HG03575 (cell line): ENCODE measurements at regions not wholly inside any gene's neighbourhood (a gene's known extent, or its start where the extent isn't known, plus 50 kb on each side); places are given as distances from the start of the nearest gene placed in this dataset.

Source experiments
- ATAC-seq: cut with Tn5 transposase; IDR thresholded peaks from one replicate; pipeline ENCODE4 v1.9.1; 2021; ENCODE audit not compliant: unreplicated experiment, insufficient number of reproducible peaks, low FRiP score; ENCODE audit errors: extremely low read depth

DNA sequence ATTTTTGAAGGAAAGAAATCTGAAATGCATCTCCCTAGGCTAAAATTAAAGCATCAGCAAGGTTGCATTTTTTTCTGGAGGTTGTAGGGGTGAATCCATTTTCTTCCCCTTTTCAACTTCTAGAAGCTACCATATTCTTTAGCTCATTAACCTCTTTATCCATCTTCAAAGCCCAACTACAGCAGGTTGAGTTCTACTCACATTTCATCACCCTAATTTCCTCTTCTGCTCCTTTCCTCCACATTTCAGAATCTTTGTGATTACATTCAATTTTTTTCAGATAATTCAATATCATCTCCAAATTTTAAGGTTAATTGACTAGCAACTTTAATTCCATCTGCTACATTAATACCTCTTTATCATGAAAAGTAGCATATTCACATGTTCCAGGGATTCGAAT lies 2655.7 kb upstream of the PCDH20 start:
- no peak for ATAC-seq

DNA sequence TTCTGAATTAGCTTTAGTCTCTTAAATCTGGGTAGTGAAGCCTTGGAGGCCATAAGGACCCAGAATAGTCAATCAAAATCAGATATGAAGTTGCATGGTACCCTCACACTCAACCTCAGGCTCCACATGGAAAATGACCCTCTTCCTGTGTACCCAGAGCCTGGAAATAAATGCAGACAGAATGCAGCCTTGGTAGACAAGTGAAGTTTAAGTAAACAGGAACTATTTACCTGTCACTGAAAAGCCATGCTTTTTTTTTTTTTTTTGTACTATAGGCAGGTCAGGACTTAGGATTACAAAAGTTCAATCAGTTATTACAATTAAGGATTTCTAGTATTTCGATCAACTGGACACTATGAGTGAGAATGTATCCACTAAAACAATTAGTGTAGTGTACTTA lies 2654.2 kb upstream of the PCDH20 start:
- no peak for ATAC-seq

DNA sequence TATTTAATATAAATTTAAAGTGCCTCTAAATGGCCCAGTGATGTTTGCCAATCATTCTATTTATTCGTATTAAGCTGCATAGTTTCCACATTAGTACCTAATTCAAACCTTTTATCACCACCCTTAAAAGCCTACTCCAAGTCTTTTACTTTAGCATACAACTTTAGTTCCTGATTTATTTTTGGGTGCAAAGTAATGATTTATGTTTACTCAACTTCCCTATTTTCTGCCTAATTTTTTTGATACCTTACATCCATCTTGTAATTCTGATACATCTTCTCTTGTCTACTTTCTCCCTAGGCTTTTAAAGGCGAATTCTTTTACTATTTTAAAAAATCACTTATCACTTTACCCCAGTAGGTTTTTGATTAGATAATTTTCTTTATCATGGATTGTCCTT lies 2651.1 kb upstream of the PCDH20 start:
- ATAC-seq: no peak

DNA sequence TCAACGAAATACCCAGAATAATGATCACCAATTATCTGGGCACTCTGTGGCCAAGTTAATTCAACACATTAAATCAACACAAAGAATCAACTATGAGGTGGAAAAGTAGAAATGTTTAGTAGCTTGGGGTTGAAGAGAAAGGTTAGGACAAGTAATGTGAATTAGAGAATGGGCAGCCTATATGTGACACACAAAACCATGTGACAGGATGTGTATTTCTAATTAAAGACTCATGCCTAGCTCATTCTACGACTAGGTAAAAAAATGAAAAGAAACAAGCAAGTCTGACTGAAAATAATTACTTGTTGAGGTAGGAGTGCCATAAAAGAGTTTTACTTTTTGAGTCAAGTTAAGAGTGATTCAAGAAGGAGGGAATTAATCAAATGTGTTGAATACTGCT lies 2646.0 kb upstream of the PCDH20 start:
- ATAC-seq: no peak

DNA sequence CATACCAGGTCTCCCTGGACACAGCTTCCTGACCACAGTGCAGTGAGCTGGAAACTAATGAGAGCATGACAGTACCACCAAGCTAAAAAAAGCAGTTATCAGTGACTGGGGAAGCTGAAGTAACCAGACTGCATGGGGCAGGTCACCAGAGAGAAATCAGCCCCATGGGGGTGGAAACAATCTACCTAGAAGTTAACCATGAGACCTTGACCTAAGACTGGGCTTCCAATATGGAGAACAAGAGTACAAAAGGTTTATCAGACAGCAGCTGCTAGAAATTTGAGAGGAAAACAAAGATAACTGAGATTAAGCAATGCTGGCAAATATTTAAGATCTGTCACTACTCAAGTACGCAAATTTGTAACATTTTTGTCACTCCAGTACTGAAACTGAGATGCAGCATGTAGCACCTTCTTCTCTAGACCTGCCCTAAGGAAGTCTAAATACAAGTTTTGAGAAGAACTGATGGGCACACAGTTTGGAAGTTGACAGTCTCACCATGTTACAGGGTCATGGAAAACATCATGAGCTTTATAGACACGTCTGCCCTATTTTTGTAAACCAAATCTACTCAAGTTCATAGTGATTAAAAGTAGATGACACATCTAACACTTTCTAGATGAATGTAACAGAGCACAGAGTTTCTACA lies 2641.8 kb upstream of the PCDH20 start:
- ATAC-seq: no peak

DNA sequence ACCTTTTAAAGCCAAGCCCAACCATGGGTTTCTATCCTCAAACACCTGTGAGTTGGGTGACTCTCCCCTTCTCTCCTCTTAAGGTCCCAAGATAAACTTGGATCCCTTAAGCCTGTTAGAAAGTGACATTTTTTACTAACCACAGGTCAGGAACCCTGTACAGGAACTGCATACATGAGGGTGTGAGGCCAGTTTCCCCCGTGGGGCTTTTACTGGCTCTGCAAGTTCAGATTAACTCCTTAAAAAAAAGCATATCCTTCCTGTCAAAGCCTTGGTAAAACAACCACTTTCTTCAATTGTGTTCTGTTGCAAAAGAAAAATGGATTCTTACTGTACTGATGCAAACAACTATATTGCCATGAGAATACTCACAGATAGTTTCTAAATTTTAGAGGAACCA lies 2638.7 kb upstream of the PCDH20 start:
- ATAC-seq: no peak

DNA sequence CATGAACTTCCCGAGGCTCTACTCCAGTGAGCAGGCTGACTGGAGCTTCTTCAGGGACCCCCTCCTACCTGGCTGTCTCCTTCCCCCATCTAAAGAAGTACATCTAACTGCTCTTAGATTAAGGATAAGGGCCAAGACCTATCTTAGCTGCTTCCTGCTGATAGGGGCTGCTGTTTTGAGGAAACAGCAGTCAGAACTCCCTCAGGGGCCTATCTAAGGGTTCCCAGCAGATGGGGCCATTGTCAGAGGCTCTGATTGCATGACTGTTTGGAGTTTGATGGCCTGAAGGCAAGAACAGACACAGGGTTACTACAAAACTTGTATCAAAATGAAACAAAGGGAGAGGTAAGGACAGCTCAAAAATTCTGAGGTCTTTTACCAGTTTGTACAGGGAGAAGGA lies 2636.9 kb upstream of the PCDH20 start:
- no peak for ATAC-seq

DNA sequence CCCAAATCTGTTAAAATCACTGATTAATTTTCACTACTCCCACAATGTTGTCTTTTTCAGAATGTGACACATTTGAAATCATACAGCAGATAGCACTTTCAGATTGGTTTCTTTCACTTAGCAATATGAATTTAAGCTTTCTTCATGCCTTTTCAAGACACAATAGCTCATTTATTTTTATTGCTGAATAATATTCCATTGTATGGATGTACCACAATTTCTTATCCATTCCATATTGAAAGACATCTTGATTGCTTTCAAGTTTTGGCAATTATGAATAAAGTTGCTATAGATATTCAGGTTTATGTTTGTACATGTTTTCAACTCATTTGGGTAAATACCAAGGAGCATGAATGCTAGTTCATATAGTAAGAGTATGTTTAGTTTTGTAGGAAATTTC lies 2635.6 kb upstream of the PCDH20 start:
- ATAC-seq: no peak

DNA sequence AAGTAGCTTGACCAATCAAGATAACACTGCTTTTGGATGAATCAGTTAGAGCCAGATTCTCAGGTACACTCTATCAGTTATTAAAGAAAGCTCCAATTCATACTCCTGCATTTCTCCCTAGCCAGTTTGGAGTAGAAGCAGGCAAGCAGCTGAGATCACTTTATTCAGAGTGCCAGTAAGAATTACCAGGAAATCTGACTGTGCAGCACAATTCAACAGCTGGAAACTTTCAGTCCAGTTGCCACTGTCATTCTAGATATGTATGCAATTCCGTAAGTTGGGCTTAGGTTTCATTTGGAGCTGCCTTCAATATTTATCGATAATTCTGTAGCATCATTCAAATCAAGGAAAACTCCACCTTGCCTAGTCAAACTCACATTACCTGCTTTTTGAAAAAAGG lies 2625.6 kb upstream of the PCDH20 start:
- ATAC-seq: no peak

DNA sequence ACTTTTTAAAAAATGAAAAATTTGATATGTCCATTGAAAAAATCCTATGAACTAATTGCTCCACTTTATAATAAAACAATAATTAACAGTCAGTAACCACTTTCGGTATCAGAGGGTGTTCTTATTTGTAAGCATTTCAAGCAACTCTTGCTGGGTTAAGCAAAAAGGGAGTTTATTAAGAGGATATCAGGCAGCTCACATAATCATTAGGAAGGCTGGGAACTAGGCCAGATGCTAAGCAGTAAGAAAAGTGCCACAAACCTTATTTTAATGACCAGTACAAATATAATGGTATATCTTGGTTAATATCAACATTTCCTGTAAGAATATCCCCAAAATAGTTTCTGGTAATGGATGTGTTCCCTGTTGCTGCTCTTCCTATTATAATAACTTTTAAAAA lies 2618.3 kb upstream of the PCDH20 start:
- ATAC-seq: no peak

DNA sequence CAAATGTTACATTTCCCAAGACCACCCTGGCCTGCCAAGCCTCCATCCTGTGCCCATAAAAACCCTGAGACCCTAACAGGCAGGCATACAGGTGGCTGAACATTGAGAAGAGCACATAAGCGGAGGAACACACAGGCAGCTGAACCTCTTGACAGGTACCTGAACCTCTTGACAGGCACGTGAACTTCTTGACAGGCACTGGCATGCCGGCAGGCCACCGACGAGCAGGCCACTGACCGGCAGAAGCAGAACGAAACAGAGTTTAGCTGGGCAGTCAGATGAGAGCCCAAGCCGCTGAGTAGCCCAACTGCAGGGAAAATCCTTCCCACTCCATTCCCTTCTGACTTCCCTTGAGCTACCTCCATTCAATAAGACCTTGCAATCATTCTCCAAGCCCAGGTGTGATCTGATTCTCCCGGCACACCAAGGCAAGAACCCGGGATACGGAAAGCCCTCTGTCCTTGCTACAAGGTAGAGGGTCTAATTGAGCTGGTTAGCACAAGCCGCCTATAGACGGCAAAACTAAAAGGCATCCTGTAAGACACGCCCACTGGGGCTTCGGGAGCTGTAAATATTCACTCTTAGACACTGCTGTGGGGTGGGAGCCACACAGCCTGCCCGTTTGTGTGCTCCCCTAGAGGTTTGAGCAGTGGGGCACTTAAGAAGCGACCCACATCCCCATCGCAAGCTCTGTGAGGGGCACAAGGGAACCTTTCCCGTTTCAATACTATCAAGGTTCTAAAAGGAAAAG lies 2613.9 kb upstream of the PCDH20 start:
- ATAC-seq: no peak

DNA sequence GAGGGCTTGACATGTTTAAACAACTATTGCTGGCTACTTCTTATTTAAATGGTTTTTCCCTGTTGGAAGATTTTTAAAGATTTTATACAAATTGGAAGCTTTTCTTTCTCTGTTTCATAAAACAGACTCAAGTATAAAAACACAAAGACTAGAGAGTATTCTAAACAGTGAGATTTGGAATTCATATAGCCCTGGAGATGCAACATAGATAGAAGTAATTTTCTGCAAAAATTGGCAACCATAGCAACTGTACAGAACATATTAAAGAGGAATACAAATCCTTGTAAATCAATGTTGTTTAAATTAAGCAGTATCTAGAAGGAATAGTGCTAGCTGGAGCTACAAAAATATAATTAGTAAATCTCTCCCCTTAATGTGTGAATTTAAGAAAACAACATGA lies 2612.9 kb upstream of the PCDH20 start:
- ATAC-seq: no peak

DNA sequence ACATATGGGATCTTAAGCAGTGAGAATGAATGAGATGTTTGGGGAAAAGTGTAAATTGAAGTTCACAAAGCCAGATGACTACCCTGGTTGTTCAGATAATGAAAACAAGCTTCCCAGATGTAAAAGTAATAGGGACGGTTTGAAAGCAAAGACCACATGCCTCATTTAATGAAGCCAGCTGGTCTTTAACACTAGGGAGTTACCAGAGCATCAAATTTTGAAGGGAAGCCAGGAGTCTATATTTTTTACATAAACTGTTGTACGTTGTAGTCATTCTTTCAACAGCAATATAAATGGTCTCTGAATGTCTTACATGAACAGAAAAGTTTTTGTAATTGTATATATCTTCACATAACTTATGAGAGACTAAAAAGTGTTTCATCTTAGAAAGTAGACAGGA lies 2604.5 kb upstream of the PCDH20 start:
- no peak for ATAC-seq

DNA sequence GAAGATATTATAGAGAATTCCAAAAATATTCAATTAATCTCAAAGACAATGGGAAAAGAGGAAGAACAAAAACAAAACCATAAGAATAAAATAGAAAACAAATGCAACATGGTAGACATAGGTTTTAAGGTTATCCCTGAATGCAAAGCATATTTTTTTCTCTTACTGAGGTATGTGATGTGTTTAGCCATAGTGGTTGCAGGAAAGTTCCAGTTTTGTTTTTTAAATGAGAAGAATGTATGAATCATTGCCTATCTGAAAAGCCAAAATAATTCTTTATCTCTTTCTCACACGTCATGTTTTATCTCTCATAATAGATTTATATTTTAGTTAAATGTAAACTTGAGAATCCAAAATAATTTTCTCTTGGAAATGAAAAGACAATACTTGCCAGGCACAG lies 2591.7 kb upstream of the PCDH20 start:
- no peak for ATAC-seq

DNA sequence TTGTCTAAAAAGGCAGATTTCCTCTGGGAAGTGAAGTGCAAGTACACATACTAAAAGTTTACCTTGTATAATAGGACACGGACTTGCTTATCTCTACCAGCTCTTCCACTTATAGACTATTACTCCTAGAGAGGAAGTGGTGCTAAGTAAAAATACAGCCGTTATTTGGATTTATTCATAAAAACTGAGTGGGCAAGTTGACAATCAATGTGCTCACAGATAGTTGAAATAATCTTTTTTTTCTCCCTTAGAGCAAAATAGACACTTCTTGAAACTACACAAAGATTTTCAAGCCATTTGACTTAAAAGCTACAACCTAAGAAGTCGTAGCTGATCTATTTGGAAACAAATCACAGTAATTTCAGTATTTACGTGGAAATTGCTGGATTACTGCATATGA lies 2584.7 kb upstream of the PCDH20 start:
- no peak for ATAC-seq

DNA sequence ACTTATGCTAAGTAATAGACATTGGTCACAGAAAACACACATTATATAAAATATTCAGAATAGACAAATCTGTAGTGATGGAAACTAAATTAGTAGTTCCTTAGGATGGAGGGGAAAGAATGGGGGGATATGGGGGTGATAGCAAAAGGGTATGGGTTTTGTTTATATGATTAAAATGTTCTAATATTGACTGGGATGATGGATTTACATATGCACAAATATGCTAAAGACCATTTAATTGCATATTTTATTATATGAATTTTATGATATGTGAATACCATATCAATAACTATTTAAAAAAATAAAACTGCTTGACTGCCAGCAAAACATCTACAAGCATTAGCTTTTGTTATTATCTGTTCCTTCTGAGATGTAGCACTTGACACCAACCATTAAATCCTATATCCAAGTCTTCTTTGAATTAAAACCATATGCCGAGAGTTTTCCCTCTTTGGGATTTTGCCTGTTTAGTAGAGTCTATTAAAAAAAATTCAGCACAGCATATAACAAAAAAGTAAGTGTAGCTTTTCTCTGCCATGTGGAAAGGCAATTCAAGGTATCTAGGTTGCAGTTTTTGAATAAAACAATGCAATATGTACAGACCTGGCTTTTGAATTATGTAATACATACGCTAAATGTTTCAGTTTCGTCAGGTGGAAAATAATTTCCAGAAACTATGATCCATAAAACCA lies 2584.1 kb upstream of the PCDH20 start:
- no peak for ATAC-seq

DNA sequence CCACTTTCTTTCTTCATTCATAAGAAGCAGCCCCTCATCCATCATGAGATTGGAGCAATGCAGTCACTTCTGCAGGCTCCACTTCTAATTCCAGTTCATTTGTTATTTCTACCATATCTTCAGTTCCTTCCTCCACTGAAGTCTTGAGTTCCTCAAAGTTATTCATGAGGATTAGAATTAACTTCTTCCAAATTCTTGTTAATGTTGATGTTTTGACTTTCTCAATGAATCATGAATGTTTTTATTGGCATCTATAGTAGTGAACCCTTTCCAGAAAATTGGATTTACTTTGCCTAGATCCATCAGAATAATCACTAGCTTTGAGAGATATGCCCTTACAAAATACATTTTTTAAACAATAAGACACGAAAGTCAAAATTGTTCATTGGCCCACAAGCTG lies 2567.7 kb upstream of the PCDH20 start:
- ATAC-seq: no peak

DNA sequence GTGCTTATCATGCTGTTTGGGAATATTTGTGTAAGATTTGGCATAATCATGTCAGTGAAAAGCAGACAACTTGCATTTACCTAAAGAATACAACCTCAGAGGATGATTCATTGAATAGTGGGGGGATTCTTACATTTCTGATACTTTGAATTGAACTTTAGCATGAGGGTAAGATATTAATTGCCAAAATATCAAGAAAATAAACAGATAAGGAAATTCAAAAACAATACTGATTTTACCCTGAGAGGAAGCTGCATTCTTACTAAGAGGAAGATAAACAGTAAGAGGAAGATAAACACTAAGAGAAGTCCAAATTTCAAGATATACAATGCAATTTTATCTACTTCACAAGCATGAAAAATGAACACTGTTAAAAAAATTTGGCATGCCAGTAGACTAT lies 2564.3 kb upstream of the PCDH20 start:
- no peak for ATAC-seq

DNA sequence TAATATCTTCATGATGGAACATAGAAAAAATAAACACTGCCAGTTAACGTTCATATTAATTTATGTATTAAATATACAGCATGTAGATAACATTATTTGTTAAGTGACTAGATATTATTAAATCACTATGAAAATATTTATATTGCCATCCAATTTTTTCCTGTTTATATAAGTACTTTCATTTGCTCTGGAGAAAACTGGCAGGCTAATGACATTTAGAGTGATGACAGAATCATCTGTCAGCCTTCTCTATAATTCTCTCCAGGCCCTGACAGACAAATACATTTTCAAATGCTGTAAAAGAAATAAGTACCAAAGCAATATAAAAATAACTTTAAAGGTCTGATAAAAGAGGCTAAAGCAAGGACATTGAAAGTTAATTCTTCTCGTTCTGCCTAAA lies 2556.7 kb upstream of the PCDH20 start:
- no peak for ATAC-seq

DNA sequence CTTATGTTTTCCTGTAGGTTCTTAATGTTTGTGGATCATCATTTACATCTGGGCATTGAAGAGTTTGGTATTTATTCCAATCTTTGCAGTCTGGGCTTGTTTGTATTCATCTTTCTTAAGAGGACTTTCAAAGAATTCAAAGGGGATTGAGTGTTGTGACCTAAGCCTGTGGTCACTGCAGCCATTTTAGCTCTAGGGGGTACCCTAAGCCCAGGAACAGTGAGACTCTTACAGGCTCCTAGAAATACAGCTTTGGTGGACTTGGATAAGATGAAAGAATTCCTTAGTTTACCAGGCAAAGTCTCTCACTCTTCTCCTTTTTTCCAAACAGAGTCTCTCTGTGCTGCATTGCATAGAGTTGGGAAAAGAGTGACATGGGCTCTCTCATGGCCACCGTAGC lies 2539.0 kb upstream of the PCDH20 start:
- no peak for ATAC-seq
